H9 (cell line): ENCODE measurements at regions not wholly inside any gene's neighbourhood (a gene's known extent, or its start where the extent isn't known, plus 50 kb on each side); places are given as distances from the start of the nearest gene placed in this dataset.

Source experiments
- DNase-seq: peaks from one replicate; pipeline ENCODE4 v3.0.0-alpha.2; 2017
- H2AFZ ChIP-seq: one replicate; pipeline ENCODE4 v1.6.1; 2013; ENCODE audit warnings: mild to moderate bottlenecking, low read length, control low read depth, moderate library complexity
- H2AK5ac ChIP-seq: 2 replicates; pipeline ENCODE4 v1.6.1; 2013; ENCODE audit warnings: low read length, control low read depth, mixed read lengths; ENCODE audit not compliant: insufficient read length
- H2BK120ac ChIP-seq: one replicate; pipeline ENCODE4 v1.6.1; 2013; ENCODE audit warnings: low read depth, mild to moderate bottlenecking, low read length, control low read depth, inconsistent platforms; ENCODE audit not compliant: poor library complexity, severe bottlenecking
- H2BK12ac ChIP-seq: 2 replicates; pipeline ENCODE4 v1.6.1; 2013; ENCODE audit warnings: low read length, control low read depth, mixed read lengths, low read depth; ENCODE audit not compliant: insufficient read length
- H2BK15ac ChIP-seq: 2 replicates; pipeline ENCODE4 v1.6.1; 2013; ENCODE audit warnings: low read depth, low read length, control low read depth
- H2BK20ac ChIP-seq: one replicate; pipeline ENCODE4 v1.6.1; 2013; ENCODE audit warnings: low read depth, mild to moderate bottlenecking, low read length, control low read depth, inconsistent platforms; ENCODE audit not compliant: poor library complexity, severe bottlenecking
- H2BK5ac ChIP-seq: 2 replicates; pipeline ENCODE4 v1.6.1; 2013; ENCODE audit warnings: low read length, control low read depth, mixed read lengths; ENCODE audit not compliant: insufficient read length
- H3K14ac ChIP-seq: 2 replicates; pipeline ENCODE4 v1.6.1; 2013; ENCODE audit warnings: low read length, control low read depth; ENCODE audit not compliant: insufficient read depth
- H3K18ac ChIP-seq: 2 replicates; pipeline ENCODE4 v1.6.1; 2013; ENCODE audit warnings: low read depth, mild to moderate bottlenecking, mixed read lengths, low read length, control low read depth; ENCODE audit not compliant: insufficient read length
- H3K23ac ChIP-seq: 2 replicates; pipeline ENCODE4 v1.6.1; 2013; ENCODE audit warnings: low read length, control low read depth, mixed read lengths, low read depth; ENCODE audit not compliant: insufficient read length
- H3K23me2 ChIP-seq: 2 replicates; pipeline ENCODE4 v1.6.1; 2013; ENCODE audit warnings: low read depth, mild to moderate bottlenecking, mixed read lengths, low read length, control low read depth; ENCODE audit not compliant: insufficient read length, poor library complexity, severe bottlenecking
- H3K27ac ChIP-seq: 2 replicates; pipeline ENCODE4 v1.5.1; 2013; ENCODE audit warnings: low read length, control low read depth, mixed read lengths, low read depth; ENCODE audit not compliant: insufficient read length
- H3K27me3 ChIP-seq: 2 replicates; pipeline ENCODE4 v1.6.1; 2013; ENCODE audit warnings: low read length, control low read depth, inconsistent platforms; ENCODE audit not compliant: insufficient read depth
- H3K4ac ChIP-seq: 2 replicates; pipeline ENCODE4 v1.6.1; 2013; ENCODE audit warnings: low read depth, mild to moderate bottlenecking, control low read depth, inconsistent platforms, low read length, moderate library complexity
- H3K4me1 ChIP-seq: 2 replicates; pipeline ENCODE4 v1.6.1; 2013; ENCODE audit warnings: low read length, control low read depth, inconsistent platforms; ENCODE audit not compliant: insufficient read depth
- H3K4me2 ChIP-seq: 2 replicates; pipeline ENCODE4 v1.6.1; 2013; ENCODE audit warnings: low read length, control low read depth, mixed read lengths; ENCODE audit not compliant: insufficient read length, insufficient read depth
- H3K56ac ChIP-seq: 2 replicates; pipeline ENCODE4 v1.6.1; 2013; ENCODE audit warnings: low read depth, mild to moderate bottlenecking, mixed read lengths, low read length, control low read depth; ENCODE audit not compliant: insufficient read length
- H3K79me1 ChIP-seq: 2 replicates; pipeline ENCODE4 v1.6.1; 2013; ENCODE audit warnings: low read depth, mild to moderate bottlenecking, moderate library complexity, low read length, control low read depth, inconsistent platforms; ENCODE audit not compliant: insufficient read depth, poor library complexity, severe bottlenecking
- H3K79me2 ChIP-seq: 2 replicates; pipeline ENCODE4 v1.6.1; 2013; ENCODE audit warnings: low read length, control low read depth, inconsistent platforms; ENCODE audit not compliant: insufficient read depth
- H3K9ac ChIP-seq: 2 replicates; pipeline ENCODE4 v1.6.1; 2013; ENCODE audit warnings: low read length, control low read depth, mixed read lengths; ENCODE audit not compliant: insufficient read length; ENCODE audit errors: extremely low read depth
- H3K9me3 ChIP-seq: one replicate; pipeline ENCODE4 v1.6.1; 2013; ENCODE audit warnings: low read depth, low read length, inconsistent platforms; ENCODE audit not compliant: control insufficient read depth
- H3T11ph ChIP-seq: one replicate; pipeline ENCODE4 v1.6.1; 2013; ENCODE audit warnings: mild to moderate bottlenecking, low read length, control low read depth, inconsistent platforms
- H4K20me1 ChIP-seq: one replicate; pipeline ENCODE4 v1.6.1; 2013; ENCODE audit not compliant: control insufficient read depth, insufficient read length, insufficient read depth
- H4K5ac ChIP-seq: 2 replicates; pipeline ENCODE4 v1.6.1; 2013; ENCODE audit warnings: low read depth, mild to moderate bottlenecking, mixed read lengths, low read length, control low read depth; ENCODE audit not compliant: insufficient read length
- H4K8ac ChIP-seq: replicated peaks from 2 replicates; pipeline ENCODE4 v1.6.1; 2013; ENCODE audit warnings: low read length, control low read depth, mixed read lengths, low read depth; ENCODE audit not compliant: insufficient read length
- H4K91ac ChIP-seq: 2 replicates; pipeline ENCODE4 v1.6.1; 2013; ENCODE audit warnings: low read depth, mild to moderate bottlenecking, moderate library complexity, mixed read lengths, low read length, control low read depth; ENCODE audit not compliant: insufficient read length
- H3K27ac Mint-ChIP-seq, 3 experiments: 2 replicates in 2 of 3; 3 replicates in 1 of 3; pipeline ENCODE4 v1.8.0; 2020 to 2021; ENCODE audit warnings: mixed read lengths in 3 of 3, mild to moderate bottlenecking in 1 of 3, moderate library complexity in 1 of 3
- H3K27me3 Mint-ChIP-seq: 2 replicates; pipeline ENCODE4 v1.8.0; 2021; ENCODE audit warnings: low read depth, mild to moderate bottlenecking, moderate library complexity, mixed read lengths
- H3K36me3 Mint-ChIP-seq, 3 experiments: 2 replicates in 2 of 3; 3 replicates in 1 of 3; pipeline ENCODE4 v1.8.0; 2020 to 2021; ENCODE audit warnings: low read depth in 3 of 3, mixed read lengths in 3 of 3; ENCODE audit not compliant: insufficient read depth in 1 of 3
- H3K4me1 Mint-ChIP-seq, 2 experiments: 2 replicates each; pipeline ENCODE4 v1.8.0; 2020; ENCODE audit warnings: mixed read lengths in 2 of 2
- H3K4me3 Mint-ChIP-seq, 2 experiments: 2 replicates in 1 of 2; 3 replicates in 1 of 2; pipeline ENCODE4 v1.8.0; 2020 to 2021; ENCODE audit warnings: mild to moderate bottlenecking in 2 of 2, mixed read lengths in 2 of 2, moderate library complexity in 1 of 2
- H3K9me3 Mint-ChIP-seq, 2 experiments: 2 replicates in 1 of 2; 3 replicates in 1 of 2; pipeline ENCODE4 v1.8.0; 2020; ENCODE audit warnings: mild to moderate bottlenecking in 2 of 2, mixed read lengths in 2 of 2, moderate library complexity in 1 of 2
- WGBS: extraction: QIAGEN DNeasy Blood & Tissue Kit; methylation state at CpG from one replicate; pipeline ENCODE4 v1.1.7; 2013; ENCODE audit warnings: missing lambda C conversion rate, low lambda C conversion rate, mixed read lengths; ENCODE audit not compliant: insufficient read length; ENCODE audit errors: extremely low coverage; 5-methylcytosine and 5-hydroxymethylcytosine counted together
- TF ChIP-seq, protein P1 (sequence below): fragments of 200-600 bp; sonication (generic); conservative IDR thresholded peaks from 3 replicates; pipeline ENCODE4 v1.8.0; 2021; ENCODE audit warnings: antibody characterized with exemption, mild to moderate bottlenecking

DNA sequence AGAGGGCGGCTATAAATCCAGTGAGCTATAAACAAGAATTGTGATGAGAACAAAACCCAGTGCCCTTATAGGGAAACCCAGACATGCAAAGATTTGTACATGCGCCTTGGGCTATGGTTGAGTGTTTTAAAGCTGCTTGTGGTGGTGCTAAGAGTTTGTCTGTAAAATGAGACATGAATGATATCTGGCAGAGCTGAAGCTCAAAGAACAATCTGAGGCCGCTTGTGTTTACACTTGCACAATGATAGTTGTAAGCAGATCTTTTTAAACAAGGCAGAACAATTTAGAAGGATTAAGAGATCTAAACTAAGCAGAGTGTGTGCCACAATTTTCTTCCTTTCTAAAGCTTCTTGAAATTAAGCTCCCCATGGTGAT, 80.4 kb upstream of the ADAMTS5 start:
- Mint-ChIP-seq H3K36me3 (no peaks in the 10 kb centered on the region; a peak in 1 of 7 replicates), H3K27me3 (no peaks in the 10 kb centered on the region), H3K4me1 (peaks cover 8 to 13% of the 10 kb centered on the region in 2 experiments), H3K4me3 (no peak overlapping the region), H3K9me3 (peaks cover 0 to 3% of the 10 kb centered on the region in 2 experiments; a peak in 2 of 5 replicates), H3K27ac (peak overlapping the region in 1 of 3 experiments; percentile 7; a peak in 1 of 7 replicates)
- Histone ChIP-seq H3K27me3 (no peaks in the 10 kb centered on the region), H4K20me1 (no peaks in the 10 kb centered on the region), H3K14ac (no peak overlapping the region), H2AK5ac (no peak overlapping the region), H4K5ac (no peak overlapping the region), H3K23me2 (no peaks in the 10 kb centered on the region), H2BK20ac (no peak overlapping the region), H3K4me1 (no peaks in the 10 kb centered on the region), H3K56ac (no peak overlapping the region), H2BK120ac (no peak overlapping the region), H3K9ac (no peak overlapping the region), H3K27ac (no peak overlapping the region), H3K23ac (no peak overlapping the region), H2AFZ (no peak overlapping the region), H2BK15ac (no peak overlapping the region), H3K4me2 (no peak overlapping the region), H3K4ac (no peak overlapping the region), H4K8ac (no peak overlapping the region), H3K9me3 (no peaks in the 10 kb centered on the region), H2BK12ac (no peak overlapping the region), H3K79me1 (no peaks in the 10 kb centered on the region), H4K91ac (no peak overlapping the region), H2BK5ac (no peak overlapping the region), H3K18ac (no peak overlapping the region), H3K79me2 (no peaks in the 10 kb centered on the region), H3T11ph (no peak overlapping the region)
- WGBS, result no CpG with 5 or more reads among the region's 3 CpGs
- DNase-seq, result no peak
- TF ChIP-seq, protein P1, sequence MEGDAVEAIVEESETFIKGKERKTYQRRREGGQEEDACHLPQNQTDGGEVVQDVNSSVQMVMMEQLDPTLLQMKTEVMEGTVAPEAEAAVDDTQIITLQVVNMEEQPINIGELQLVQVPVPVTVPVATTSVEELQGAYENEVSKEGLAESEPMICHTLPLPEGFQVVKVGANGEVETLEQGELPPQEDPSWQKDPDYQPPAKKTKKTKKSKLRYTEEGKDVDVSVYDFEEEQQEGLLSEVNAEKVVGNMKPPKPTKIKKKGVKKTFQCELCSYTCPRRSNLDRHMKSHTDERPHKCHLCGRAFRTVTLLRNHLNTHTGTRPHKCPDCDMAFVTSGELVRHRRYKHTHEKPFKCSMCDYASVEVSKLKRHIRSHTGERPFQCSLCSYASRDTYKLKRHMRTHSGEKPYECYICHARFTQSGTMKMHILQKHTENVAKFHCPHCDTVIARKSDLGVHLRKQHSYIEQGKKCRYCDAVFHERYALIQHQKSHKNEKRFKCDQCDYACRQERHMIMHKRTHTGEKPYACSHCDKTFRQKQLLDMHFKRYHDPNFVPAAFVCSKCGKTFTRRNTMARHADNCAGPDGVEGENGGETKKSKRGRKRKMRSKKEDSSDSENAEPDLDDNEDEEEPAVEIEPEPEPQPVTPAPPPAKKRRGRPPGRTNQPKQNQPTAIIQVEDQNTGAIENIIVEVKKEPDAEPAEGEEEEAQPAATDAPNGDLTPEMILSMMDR, result no peak
